HepG2 (cell line): ENCODE measurements at regions not wholly inside any gene's neighbourhood (a gene's known extent, or its start where the extent isn't known, plus 50 kb on each side); places are given as distances from the start of the nearest gene placed in this dataset.

Source experiments
- ATAC-seq: fragments of 200-7000 bp; cut with Tn5 transposase; 3 replicates; pipeline ENCODE4 v1.9.1; 2020; ENCODE audit warnings: mild to moderate bottlenecking, moderate library complexity
- BruUV-seq: library from RNA; stranded (reverse); fragments of 400-500 nt; replicated peaks from 2 replicates; lab custom pipeline; 2021; lab: Mats Ljungman, UMichigan
- CTCF ChIA-PET: fragments of 300-600 bp; formaldehyde crosslinking; extraction: SDS; loops from one replicate; lab custom pipeline; 2021; ENCODE audit warnings: low total read pairs, inconsistent platforms, low intra/inter-chr PET ratio; lab: Yijun Ruan, JAX
- POLR2A ChIA-PET: fragments of 350-600 bp; sonication (Branson Sonifier 250); formaldehyde crosslinking; loops from one replicate; lab custom pipeline; 2020; ENCODE audit warnings: antibody characterized with exemption, inconsistent platforms; lab: Yijun Ruan, JAX
- DNase-seq: peaks from one replicate; pipeline ENCODE4 v3.0.0-alpha.2; 2015; ENCODE audit warnings: low spot score
- FAIRE-seq: peaks from 3 replicates; lab custom pipeline; 2011; peaks lifted over from hg19 to GRCh38; lab: Jason Lieb, UNC
- H2AFZ ChIP-seq: one replicate; pipeline ENCODE4 v1.6.1; 2011; ENCODE audit warnings: low read length, inconsistent platforms
- H3K27ac ChIP-seq: fragments of 300-600 bp; 3 replicates; pipeline ENCODE4 v1.8.0; 2011; ENCODE audit warnings: mixed run types, mild to moderate bottlenecking, mixed read lengths, low read length, inconsistent platforms; ENCODE audit not compliant: insufficient read depth; ENCODE audit errors: extremely low read length
- H3K27me3 ChIP-seq, 2 experiments: fragments of 200-600 bp in 1 of 2; 2 replicates in 1 of 2; 3 replicates in 1 of 2; pipeline versions ENCODE4 v1.6.0 to v1.8.0; 2011; ENCODE audit warnings: low read length in 2 of 2, mild to moderate bottlenecking in 2 of 2, moderate library complexity in 2 of 2, inconsistent platforms in 1 of 2; ENCODE audit not compliant: insufficient read depth in 2 of 2, control insufficient read depth in 1 of 2
- H3K36me3 ChIP-seq, 2 experiments: fragments of 200-600 bp in 1 of 2; replicated peaks in 1 of 2; 2 replicates in 1 of 2; 3 replicates in 1 of 2; pipeline versions ENCODE4 v1.5.1 to v1.8.0; 2011; ENCODE audit warnings: low read length in 2 of 2, inconsistent platforms in 1 of 2; ENCODE audit not compliant: insufficient read depth in 2 of 2, control insufficient read depth in 1 of 2
- H3K4me1 ChIP-seq: 2 replicates; pipeline ENCODE4 v1.5.1; 2012; ENCODE audit warnings: low read length, inconsistent platforms; ENCODE audit not compliant: insufficient read depth
- H3K4me2 ChIP-seq: 2 replicates; pipeline ENCODE4 v1.6.0; 2011; ENCODE audit warnings: low read depth, low read length, inconsistent platforms
- H3K4me3 ChIP-seq, 3 experiments: fragments of 200-600 bp in 1 of 3; sonication (generic), shearing (Covaris generic) in 1 of 3; replicated peaks in 1 of 3; 2 replicates each; pipeline ENCODE4 v1.5.1; 2011 to 2016; ENCODE audit warnings: low read length in 3 of 3, inconsistent platforms in 2 of 3, low read depth in 2 of 3, mild to moderate bottlenecking in 2 of 3, control low read depth in 1 of 3, mixed read lengths in 1 of 3; ENCODE audit not compliant: insufficient read depth in 1 of 3
- H3K79me2 ChIP-seq: one replicate; pipeline ENCODE4 v1.6.1; 2011; ENCODE audit warnings: low read length, inconsistent platforms; ENCODE audit not compliant: insufficient read depth
- H3K9ac ChIP-seq: 2 replicates; pipeline ENCODE4 v1.6.0; 2011; ENCODE audit warnings: mild to moderate bottlenecking, low read depth, low read length, inconsistent platforms; ENCODE audit not compliant: insufficient read depth
- H3K9me3 ChIP-seq: 2 replicates; pipeline ENCODE4 v1.5.1; 2012; ENCODE audit warnings: mild to moderate bottlenecking, low read length
- H4K20me1 ChIP-seq: 2 replicates; pipeline ENCODE4 v1.6.0; 2011; ENCODE audit warnings: inconsistent platforms, mild to moderate bottlenecking, low read length, moderate library complexity; ENCODE audit not compliant: insufficient read depth
- CHD4 ChIP-seq: fragments of 200-600 bp; sonication (generic); IDR thresholded peaks from 2 replicates; pipeline ENCODE4 v1.7.0; 2017; ENCODE audit warnings: mild to moderate bottlenecking, low read length, borderline replicate concordance
- CREBL2 ChIP-seq: sonication (generic); formaldehyde crosslinking; IDR thresholded peaks from 2 replicates; pipeline ENCODE4 v1.8.1; 2023; ENCODE audit warnings: missing genetic modification reagents, mild to moderate bottlenecking, borderline replicate concordance
- HDAC2 ChIP-seq: sonication (generic); formaldehyde crosslinking; IDR thresholded peaks from 2 replicates; pipeline ENCODE4 v1.4.0; 2020; ENCODE audit warnings: missing genetic modification reagents
- ISX ChIP-seq: sonication (generic); formaldehyde crosslinking; conservative IDR thresholded peaks from 2 replicates; pipeline ENCODE4 v1.5.0; 2020; ENCODE audit warnings: missing genetic modification reagents
- KAT2B ChIP-seq: fragments of 150-350 bp; IDR thresholded peaks from 2 replicates; pipeline ENCODE4 v1.6.1; 2014; ENCODE audit warnings: low read depth, low read length, borderline replicate concordance
- MAF1 ChIP-seq: sonication (generic); formaldehyde crosslinking; IDR thresholded peaks from 2 replicates; pipeline ENCODE4 v1.5.0; 2020; ENCODE audit warnings: missing genetic modification reagents, borderline replicate concordance
- NFE2L1 ChIP-seq: sonication (generic); formaldehyde crosslinking; IDR thresholded peaks from 2 replicates; pipeline ENCODE4 v1.4.0; 2020; ENCODE audit warnings: missing genetic modification reagents, mild to moderate bottlenecking, borderline replicate concordance
- NFYB ChIP-seq: sonication (generic); formaldehyde crosslinking; IDR thresholded peaks from 2 replicates; pipeline ENCODE4 v1.4.0; 2020; ENCODE audit warnings: missing genetic modification reagents
- NR2C2 ChIP-seq: sonication (generic); formaldehyde crosslinking; IDR thresholded peaks from 2 replicates; pipeline ENCODE4 v1.4.0; 2020; ENCODE audit warnings: missing genetic modification reagents, mild to moderate bottlenecking, moderate library complexity, borderline replicate concordance
- RXRA ChIP-seq: sonication (generic); formaldehyde crosslinking; IDR thresholded peaks from 2 replicates; pipeline ENCODE4 v1.5.1; 2020; ENCODE audit warnings: missing genetic modification reagents
- SKI ChIP-seq: fragments of 450-650 bp; IDR thresholded peaks from one replicate; pipeline ENCODE4 v1.6.1; 2018; ENCODE audit warnings: mild to moderate bottlenecking; ENCODE audit not compliant: partially characterized antibody
- TCF7 ChIP-seq: sonication (generic); IDR thresholded peaks from 2 replicates; pipeline ENCODE4 v1.6.1; 2016; ENCODE audit warnings: antibody characterized with exemption, low read depth
- ZNF383 ChIP-seq: sonication (generic); formaldehyde crosslinking; IDR thresholded peaks from 2 replicates; pipeline ENCODE4 v1.4.0; 2020; ENCODE audit warnings: missing genetic modification reagents, mild to moderate bottlenecking, borderline replicate concordance
- ZNF570 ChIP-seq: sonication (generic); formaldehyde crosslinking; IDR thresholded peaks from 2 replicates; pipeline ENCODE4 v1.4.0; 2020; ENCODE audit warnings: mild to moderate bottlenecking, missing genetic modification reagents, borderline replicate concordance
- ZNF691 ChIP-seq: sonication (generic); formaldehyde crosslinking; IDR thresholded peaks from 2 replicates; pipeline ENCODE4 v1.4.0; 2020; ENCODE audit warnings: missing genetic modification reagents, low read depth, mild to moderate bottlenecking, borderline replicate concordance
- ZNF747 ChIP-seq: sonication (generic); formaldehyde crosslinking; IDR thresholded peaks from 2 replicates; pipeline ENCODE4 v1.8.1; 2023; ENCODE audit warnings: missing genetic modification reagents, mild to moderate bottlenecking, borderline replicate concordance
- ZNF782 ChIP-seq: sonication (generic); formaldehyde crosslinking; IDR thresholded peaks from 2 replicates; pipeline ENCODE4 v1.4.0; 2020; ENCODE audit warnings: missing genetic modification reagents, mild to moderate bottlenecking, borderline replicate concordance
- WGBS: methylation state at CpG from one replicate; pipeline ENCODE4 v1.1.6; 2017; ENCODE audit warnings: low lambda C conversion rate; 5-methylcytosine and 5-hydroxymethylcytosine counted together
- in situ Hi-C: cut with HindIII; loops from 2 replicates; pipeline ENCODE4 v1.10.0; 2017; ENCODE audit warnings: low pct_unique_long_range_greater_than_20kb; ENCODE audit not compliant: extremely low pct_ligation_motif_present
- intact Hi-C: fragments of 100-400 bp; cut with micrococcal nuclease; formaldehyde crosslinking; loops from one replicate; pipeline ENCODE4 v1.10.0; 2022; ENCODE audit not compliant: unreplicated experiment

- no peaks in the 10 kb centered on the region for H3K9me3 ChIP-seq
- no peak overlapping the region for H3K4me3 ChIP-seq
- H3K27ac ChIP-seq: no peak overlapping the region
- in situ Hi-C loops (no loop called here), intact Hi-C loops (no loop called here)
- H3K4me1 ChIP-seq: no peaks in the 10 kb centered on the region
- H3K36me3 ChIP-seq: no peaks in the 10 kb centered on the region
- no peaks in the 10 kb centered on the region for H4K20me1 ChIP-seq
- POLR2A ChIA-PET: no interaction called here
- no peaks in the 10 kb centered on the region for H3K79me2 ChIP-seq
- no peak for FAIRE-seq
- no peak overlapping the region for H3K4me2 ChIP-seq
- H3K9ac ChIP-seq: no peak overlapping the region
- H3K27me3 ChIP-seq: 0 out of 5 replicates have a peak, but pooled peaks cover 0 to 3% of the 10 kb centered on the region in 2 experiments
- H2AFZ ChIP-seq: no peak overlapping the region
- 0% methylated on average over 1 of the region's 1 CpG for WGBS
- ATAC-seq: no peak
- no peak for TF ChIP-seq ZNF691 (CRISPR knock-in tag)
- no peak for TF ChIP-seq ISX (CRISPR knock-in tag)
- no peak for TF ChIP-seq SKI
- no peak for TF ChIP-seq ZNF383 (CRISPR knock-in tag)
- no peak for TF ChIP-seq NFE2L1 (CRISPR knock-in tag)
- no peak for TF ChIP-seq HDAC2 (CRISPR knock-in tag)
- no peak for TF ChIP-seq NFYB (CRISPR knock-in tag)
- no peak for TF ChIP-seq MAF1 (CRISPR knock-in tag)
- TF ChIP-seq ZNF747 (CRISPR knock-in tag): no peak
- no peak for TF ChIP-seq TCF7
- TF ChIP-seq KAT2B: no peak
- TF ChIP-seq CREBL2 (CRISPR knock-in tag): no peak
- no peak for TF ChIP-seq RXRA (CRISPR knock-in tag)
- no peak for TF ChIP-seq ZNF570 (CRISPR knock-in tag)
- no peak for TF ChIP-seq NR2C2
- TF ChIP-seq CHD4: no peak
- no peak for TF ChIP-seq ZNF782 (CRISPR knock-in tag)
- no TSS peak for BruUV-seq
- DNase-seq: no peak
- CTCF ChIA-PET: no interaction called here
Measured at GRCh38 chr6:148619891-148620290, 126.9 kb upstream of the UST start.
